Stimulated activated CD4-positive, alpha-beta T cell treated with anti-CD3 and anti-CD28 coated beads, Interleukin-4, amount 100 ng/mL, for 48 hours (primary cell): ENCODE measurements at regions not wholly inside any gene's neighbourhood (a gene's known extent, or its start where the extent isn't known, plus 50 kb on each side); places are given as distances from the start of the nearest gene placed in this dataset.
"Not testable (repeated sequence)": the region's sequence is repeated elsewhere in the genome, so short reads cannot be mapped to it uniquely, and the experiment has no call there.

Source experiments
- DNase-seq, 2 donors: peaks; one replicate each; pipeline ENCODE4 v3.0.0-alpha.2; 2020; ENCODE audit warnings: low read depth in 2 of 2

GRCh38 chr6:157727629-157728182 is 95.3 kb upstream of the SNX9 start:
- DNase-seq = no peak

GRCh38 chr6:157728183-157728881 is 94.7 kb upstream of the SNX9 start:
- no peak for DNase-seq

- DNase-seq = no peak
Observed at GRCh38 chr6:157731221-157731620, 91.8 kb upstream of the SNX9 start.

- no peak for DNase-seq
Observed at GRCh38 chr6:157732007-157732406, 91.0 kb upstream of the SNX9 start.

GRCh38 chr6:157732416-157733161 is 90.5 kb upstream of the SNX9 start:
- no peak for DNase-seq

- not testable (repeated sequence) for DNase-seq
Observed at GRCh38 chr6:157736555-157736954, 86.5 kb upstream of the SNX9 start.

GRCh38 chr6:157741321-157741947 is 81.6 kb upstream of the SNX9 start:
- DNase-seq = no peak

- no peak for DNase-seq
Observed at GRCh38 chr6:157741948-157742556, 81.0 kb upstream of the SNX9 start.

GRCh38 chr6:157744102-157744601 is 78.9 kb upstream of the SNX9 start:
- no peak for DNase-seq

- no peak for DNase-seq
Observed at GRCh38 chr6:157746897-157747296, 76.1 kb upstream of the SNX9 start.

- no peak for DNase-seq
Observed at GRCh38 chr6:157747370-157747769, 75.7 kb upstream of the SNX9 start.

GRCh38 chr6:157748839-157749571 is 74.0 kb upstream of the SNX9 start:
- DNase-seq = no peak

- not testable (repeated sequence) for DNase-seq
Observed at GRCh38 chr6:157750973-157751372, 72.1 kb upstream of the SNX9 start.

- DNase-seq = no peak
Observed at GRCh38 chr6:157751547-157752200, 71.4 kb upstream of the SNX9 start.

GRCh38 chr6:157752879-157753278 is 70.2 kb upstream of the SNX9 start:
- not testable (repeated sequence) for DNase-seq

GRCh38 chr6:157753291-157753690 is 69.8 kb upstream of the SNX9 start:
- DNase-seq = no peak

GRCh38 chr6:157753801-157754200 is 69.2 kb upstream of the SNX9 start:
- DNase-seq = not testable (repeated sequence)

- DNase-seq = no peak
Observed at GRCh38 chr6:157754351-157754750, 68.7 kb upstream of the SNX9 start.

- DNase-seq = no peak
Observed at GRCh38 chr6:157755032-157755745, 67.9 kb upstream of the SNX9 start.
